ENCODE measurements at regions not wholly inside any gene's neighbourhood (a gene's known extent, or its start where the extent isn't known, plus 50 kb on each side); places are given as distances from the start of the nearest gene placed in this dataset.

DNA sequence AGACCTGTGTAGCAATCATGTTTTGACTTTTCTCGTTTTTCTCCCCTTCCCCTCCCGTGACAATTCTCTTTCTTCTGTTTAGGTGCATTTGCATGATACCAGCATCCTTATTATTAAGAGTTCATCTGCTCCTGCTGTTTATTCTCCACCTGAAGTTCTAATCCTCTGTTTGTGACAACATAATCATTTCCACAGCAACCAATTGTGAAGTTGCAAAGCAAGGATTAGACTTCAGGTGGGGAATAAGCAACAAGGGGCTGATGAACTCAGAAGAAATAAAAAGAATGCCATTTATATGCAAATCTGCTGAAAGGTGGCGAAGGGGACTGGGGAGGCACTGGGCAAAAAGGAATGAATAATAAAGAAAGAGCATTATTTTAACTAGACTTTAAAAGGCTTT lies 124.8 kb upstream of the LINC00305 start:
- TF ChIP-seq, protein P1, sequence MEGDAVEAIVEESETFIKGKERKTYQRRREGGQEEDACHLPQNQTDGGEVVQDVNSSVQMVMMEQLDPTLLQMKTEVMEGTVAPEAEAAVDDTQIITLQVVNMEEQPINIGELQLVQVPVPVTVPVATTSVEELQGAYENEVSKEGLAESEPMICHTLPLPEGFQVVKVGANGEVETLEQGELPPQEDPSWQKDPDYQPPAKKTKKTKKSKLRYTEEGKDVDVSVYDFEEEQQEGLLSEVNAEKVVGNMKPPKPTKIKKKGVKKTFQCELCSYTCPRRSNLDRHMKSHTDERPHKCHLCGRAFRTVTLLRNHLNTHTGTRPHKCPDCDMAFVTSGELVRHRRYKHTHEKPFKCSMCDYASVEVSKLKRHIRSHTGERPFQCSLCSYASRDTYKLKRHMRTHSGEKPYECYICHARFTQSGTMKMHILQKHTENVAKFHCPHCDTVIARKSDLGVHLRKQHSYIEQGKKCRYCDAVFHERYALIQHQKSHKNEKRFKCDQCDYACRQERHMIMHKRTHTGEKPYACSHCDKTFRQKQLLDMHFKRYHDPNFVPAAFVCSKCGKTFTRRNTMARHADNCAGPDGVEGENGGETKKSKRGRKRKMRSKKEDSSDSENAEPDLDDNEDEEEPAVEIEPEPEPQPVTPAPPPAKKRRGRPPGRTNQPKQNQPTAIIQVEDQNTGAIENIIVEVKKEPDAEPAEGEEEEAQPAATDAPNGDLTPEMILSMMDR (IDR thresholded peaks at IDR 0.05), result no peak
- TF ChIP-seq POLR2A (IDR thresholded peaks at IDR 0.05) (no peak), POLR2AphosphoS5 (IDR thresholded peaks at IDR 0.05) (no peak)
